HG03159 (cell line): ENCODE measurements at regions not wholly inside any gene's neighbourhood (a gene's known extent, or its start where the extent isn't known, plus 50 kb on each side); places are given as distances from the start of the nearest gene placed in this dataset.

Experiments
- ATAC-seq: cut with Tn5 transposase; IDR thresholded peaks from one replicate; pipeline ENCODE4 v1.9.1; 2021; ENCODE audit warnings: mild to moderate bottlenecking, moderate library complexity; ENCODE audit not compliant: unreplicated experiment

DNA sequence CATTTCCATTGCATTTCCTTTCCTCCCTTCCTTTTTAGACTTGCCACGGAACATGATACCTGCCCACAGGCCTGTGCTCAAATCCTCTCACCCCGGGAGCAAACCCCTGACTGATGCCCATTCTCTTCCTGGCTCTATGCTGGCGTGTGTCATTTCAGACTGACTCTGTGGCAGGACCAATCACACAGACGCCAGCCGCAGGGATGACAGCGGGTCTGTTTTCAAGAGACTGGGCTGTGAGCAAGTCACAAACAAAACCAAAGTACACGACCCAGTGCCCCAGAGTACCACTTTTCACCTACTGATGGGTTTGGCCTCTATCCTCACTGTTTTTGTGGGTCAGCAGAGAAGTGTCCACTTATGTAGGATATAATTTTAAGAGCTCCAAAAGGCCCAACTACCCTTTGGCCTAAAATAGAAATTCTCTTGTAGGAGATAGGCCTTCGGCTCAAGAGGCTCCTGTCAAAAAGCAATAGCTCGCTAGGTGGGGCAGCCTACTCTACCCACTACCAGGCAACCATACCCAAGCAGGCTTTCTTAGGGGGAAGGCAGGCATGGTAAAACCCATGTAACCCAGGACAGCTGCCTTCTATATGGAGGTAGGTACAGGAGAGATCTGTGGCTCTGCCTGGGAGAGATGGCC, 215.7 kb downstream of the CDC5L start:
- no peak for ATAC-seq

DNA sequence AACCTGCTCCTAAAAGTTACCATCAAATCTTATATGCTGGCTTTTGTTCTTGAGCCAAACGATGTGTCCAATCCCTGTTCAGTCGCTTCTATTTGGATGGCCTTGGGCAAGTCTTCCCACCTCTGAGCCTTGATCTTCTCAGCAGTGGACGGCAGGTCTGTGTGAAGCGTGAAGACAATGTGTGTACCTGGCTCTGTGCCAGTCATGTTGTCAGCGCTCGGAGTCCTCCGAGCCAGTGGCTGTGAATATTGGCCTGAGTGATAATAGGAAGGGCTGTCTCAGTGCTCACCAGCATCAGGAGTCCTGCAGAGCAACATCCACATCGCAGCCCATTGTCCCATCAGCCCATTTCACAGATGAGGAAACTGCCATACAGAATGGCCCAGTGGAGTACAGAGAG, 219.0 kb downstream of the CDC5L start:
- no peak for ATAC-seq

DNA sequence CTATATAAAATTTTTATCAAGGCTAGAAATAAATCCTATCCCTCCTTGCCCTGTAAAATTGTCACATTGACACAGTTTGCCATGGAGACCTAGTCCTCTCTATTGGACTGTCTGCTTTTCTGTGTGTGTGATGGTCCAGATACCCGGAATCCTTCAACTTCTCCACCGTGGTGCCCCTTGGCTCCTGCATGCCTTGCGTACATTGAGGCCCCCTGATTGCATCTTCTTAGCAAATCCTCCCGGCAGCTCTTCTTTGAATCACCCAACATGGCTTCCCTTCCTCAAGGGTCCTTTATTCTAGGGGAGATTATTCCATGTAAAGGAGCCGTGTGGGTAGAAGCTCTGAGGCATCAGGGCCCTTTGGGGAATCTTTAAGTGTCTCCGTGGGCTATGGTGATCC, 219.5 kb downstream of the CDC5L start:
- no peak for ATAC-seq

DNA sequence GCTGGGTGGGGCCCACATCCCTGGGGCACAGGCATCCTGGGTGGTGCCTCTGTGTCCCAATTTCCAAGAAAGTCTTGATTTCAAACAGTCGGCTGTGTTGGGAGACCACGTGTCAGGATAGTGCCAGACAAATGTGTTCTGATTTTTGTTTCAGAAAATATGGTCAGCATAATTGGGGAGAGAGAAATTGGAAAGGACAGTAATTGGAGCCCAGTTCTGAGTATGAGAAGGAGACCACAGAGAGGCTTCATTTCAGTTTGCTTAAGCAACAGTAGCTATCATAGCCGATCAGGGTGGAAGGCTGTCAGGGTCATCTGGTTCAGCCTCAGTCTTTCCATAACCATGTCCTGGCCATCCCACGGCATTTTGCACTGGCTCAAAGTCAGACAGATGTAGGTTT, 220.7 kb downstream of the CDC5L start:
- no peak for ATAC-seq

DNA sequence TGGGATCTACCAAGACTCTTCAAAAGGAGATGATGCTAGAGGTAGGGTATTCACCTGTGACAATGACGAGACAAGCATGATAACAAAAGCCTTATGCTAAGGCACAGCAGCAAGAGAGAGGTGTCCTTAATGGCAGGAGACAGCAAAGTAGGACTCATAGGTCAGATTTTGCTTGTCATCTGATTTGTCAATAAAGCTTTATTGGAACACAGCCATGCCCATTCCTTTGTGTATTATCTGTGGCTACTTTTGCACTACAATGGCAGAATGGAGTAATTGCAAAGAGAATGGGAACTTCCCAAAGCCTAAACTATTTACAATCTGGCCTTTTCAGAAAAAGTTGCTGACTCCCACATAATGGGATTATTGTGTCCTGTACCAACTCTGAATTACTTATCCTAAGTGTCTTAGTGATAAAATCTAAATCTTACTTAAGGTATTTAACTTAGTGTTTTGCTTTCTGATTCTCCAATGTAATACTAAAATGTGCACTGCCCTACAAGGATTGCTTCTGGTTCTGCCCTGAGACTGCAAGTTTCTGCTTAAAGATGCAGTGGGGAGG, 221.6 kb downstream of the CDC5L start:
- ATAC-seq, result no peak

DNA sequence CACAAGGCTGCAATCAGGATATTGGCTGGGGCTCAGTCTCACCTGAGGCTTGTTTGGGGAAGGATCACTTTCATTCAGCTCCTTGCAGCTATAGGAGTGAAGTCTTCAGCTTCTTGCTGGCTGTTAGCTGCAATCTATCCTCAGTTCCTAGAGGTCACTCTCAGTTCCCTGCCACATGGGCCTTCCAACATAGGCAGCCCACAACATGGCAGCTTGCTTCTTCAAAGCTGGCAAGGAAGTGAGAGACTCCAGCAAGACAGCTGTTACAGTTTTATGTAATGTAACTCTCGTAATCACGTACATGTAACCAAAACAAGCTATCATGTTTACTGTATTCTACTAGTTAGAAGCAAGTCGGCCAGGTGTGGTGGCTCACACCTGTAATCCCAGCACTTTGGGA, 226.9 kb downstream of the CDC5L start:
- no peak for ATAC-seq

DNA sequence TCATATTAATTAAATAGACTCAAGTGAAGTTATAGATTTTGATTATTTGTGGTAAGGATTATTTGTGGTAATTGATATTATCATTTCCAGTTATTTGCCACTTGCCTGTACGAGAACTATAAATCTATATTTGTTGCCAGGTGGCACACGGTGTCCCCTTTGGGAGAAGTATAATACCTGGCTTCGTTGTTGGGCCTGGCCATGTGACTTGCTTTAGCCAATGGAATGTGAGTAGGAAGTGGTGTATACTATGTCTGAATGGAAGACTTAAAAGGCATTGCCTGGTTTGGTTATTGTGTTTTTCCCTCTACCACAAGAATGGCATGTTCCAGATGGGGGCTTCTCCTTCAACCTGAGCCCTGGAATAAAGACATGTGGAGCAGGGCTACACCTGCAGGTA, 228.1 kb downstream of the CDC5L start:
- ATAC-seq, result no peak

DNA sequence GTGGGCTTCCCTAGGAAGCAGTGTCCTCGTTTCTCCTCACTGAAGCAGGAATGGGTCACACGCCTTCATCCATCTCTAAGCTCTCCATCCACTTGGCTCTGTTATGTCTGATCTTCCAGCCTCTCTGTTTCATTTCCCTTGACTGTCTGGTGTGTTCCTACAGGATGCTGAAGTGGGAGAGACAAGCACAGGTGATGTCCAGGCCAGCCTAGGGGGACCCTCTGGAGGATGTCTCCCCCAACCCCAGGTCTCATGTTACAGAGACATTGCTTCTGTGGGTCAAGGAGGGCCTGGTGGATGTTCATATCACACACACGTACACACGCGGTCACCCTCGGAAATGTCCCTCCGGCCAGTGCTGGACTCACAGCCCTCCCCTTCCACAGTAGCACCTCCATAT, 229.9 kb downstream of the CDC5L start:
- no peak for ATAC-seq

DNA sequence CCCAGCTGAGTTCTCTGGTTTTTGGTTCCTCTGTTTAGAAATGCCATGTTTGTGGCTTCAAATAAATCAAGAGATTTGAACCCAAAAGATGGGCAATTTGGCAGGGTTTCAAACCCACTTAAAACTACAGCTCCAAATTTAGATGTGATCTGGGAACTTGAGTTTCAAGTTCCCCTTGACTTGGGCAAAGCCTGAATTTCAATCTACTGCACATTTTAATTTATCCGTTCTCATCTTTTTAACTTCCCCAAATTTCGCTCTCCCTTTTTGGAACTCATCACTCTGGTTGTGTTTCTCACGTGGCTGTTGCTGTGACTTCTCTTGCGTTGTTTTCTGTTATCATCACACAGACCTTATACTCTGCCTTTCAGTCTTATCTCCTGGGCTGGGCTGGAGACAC, 230.9 kb downstream of the CDC5L start:
- ATAC-seq, result no peak

DNA sequence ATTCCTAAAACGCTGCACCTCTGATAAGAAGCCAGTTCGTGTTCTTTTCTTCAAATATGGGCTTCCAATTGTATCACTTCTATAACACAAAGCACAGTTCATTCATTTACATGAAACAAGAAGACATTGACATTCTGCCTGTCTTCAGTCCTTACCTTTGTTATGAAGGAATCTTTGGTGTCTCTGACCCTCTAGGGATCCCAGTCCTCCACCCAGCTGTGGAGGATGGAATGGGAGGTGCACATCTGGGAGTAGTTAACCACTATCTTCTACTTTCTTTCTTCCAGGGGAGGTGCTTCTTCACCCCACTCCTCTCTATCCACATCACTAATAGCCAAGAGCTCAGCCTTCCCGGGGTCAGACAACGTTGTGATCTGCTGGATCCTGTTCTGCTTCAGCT, 233.4 kb downstream of the CDC5L start:
- no peak for ATAC-seq

DNA sequence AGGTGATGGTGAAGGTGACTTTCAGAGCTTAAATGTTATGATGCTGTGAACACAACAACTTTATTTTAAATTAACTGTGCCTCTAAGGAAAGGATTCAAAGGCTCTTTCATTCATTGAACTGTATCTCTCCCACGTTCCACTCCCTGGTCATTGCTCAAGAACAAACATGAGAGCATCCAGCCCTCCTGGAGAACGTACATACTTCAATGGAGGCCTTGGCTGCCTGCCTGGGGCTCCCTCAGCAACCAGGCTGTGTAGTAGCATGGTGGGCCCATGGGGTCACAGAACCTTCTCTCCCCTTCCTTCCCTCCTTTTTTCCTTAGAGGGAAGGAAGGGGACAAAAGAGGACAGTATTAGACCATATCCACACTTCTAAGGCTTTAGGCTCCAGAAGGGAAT, 234.3 kb downstream of the CDC5L start:
- no peak for ATAC-seq

DNA sequence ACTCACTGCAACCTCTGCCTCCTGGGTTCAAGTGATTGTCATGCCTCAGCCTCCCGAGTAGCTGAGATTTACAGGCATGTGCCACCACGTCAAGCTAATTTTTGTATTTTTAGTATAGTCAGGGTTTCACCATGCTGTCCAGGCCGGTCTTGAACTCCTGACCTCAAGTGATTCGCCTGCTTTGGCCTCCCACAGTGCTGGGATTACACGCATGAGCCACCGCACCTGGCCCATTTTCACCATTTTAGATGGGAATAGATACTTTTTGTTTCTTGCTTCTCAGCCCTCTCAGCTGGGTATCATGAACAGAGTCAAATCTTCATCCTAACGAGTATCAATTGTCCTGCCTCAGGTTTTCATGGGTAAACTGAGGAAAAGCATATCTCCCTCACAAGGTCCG, 235.0 kb downstream of the CDC5L start:
- no peak for ATAC-seq

DNA sequence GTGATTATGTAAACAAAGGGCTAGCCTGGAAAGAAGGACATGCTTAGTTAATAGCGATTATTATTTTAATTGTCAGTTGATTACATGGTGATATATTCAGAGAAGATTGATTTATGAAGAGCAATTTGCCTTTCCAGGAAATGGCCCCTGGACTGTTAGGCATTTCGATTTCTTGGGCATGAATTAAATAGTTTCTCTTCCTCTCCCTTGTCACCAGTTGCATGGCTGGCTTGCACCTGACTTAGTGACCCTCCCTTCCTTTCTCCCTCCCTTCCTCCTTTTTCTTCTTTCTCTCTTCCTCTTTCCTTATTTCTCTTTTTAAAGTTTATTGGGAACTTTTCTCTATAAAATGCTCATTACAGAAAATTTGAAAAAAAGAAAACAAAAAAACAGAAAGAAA, 235.4 kb downstream of the CDC5L start:
- ATAC-seq, result no peak

DNA sequence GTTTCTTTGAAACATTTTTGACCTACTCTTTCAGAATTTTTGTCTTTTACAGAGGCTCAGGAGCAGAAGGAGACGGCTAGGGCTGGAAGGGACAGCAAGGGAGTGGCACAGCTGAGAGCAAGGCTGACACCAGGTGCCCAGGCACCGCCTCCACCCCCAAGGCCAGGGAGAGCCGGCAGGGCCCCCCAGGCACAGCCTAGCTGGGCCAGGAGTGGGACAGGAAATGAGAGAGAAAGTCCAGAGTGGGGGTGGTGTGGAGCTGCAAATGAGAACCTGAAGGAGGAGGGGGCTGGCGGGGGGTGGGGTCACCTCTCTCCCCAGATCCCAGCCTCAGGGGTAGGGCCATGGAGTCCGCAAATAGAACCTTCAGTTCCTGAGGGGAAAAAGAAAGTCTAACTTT, 236.7 kb downstream of the CDC5L start:
- no peak for ATAC-seq

DNA sequence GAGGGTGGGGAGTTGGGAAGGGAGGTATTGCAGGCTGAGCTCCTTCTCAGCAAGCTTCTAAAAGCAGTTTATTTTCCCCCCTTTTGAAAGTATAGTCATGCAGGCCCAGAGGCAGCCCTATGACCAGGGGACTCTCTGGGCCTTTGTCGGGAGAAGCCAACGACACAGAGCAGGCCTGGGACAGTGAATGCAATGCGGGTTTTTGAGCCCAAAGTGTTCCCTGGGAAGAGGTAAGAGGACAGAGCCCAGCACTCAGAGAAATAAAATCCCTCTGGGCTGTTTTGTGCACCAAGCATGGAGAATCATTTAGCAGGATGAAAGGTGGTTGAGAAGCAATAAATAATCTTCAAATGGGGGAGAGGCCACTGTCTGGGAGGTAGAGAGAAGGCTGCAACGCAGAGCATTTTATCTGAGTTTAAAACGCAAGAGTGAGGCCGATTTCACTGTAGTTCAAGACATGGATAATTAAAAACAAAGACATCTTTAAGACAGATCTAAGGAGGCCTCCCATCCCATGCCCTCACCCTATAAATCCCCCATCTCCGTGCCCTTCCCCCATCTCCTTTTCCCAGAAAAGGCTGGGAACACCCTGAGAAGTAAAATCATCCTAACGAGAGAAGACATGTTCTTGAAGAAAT, 237.5 kb downstream of the CDC5L start:
- no peak for ATAC-seq

DNA sequence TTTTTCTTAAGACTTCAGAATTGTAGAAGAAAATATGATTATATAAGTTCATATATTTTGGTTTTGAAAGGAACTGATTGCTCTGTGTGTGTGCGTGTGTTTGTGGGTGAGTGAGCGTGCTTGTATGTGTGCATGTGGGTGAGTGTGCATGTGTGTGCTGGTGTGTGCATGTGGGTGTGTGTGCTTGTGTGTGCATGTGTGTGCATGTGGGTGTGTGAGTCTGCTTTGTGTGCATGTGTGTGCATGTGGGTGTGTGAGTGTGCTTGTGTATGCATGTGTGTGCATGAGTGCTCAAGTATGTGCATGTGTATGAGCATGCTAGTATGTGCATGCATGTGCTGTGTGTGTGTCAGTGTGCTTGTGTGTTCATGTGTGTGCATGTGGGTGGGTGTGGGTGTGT, 238.5 kb downstream of the CDC5L start:
- no peak for ATAC-seq

DNA sequence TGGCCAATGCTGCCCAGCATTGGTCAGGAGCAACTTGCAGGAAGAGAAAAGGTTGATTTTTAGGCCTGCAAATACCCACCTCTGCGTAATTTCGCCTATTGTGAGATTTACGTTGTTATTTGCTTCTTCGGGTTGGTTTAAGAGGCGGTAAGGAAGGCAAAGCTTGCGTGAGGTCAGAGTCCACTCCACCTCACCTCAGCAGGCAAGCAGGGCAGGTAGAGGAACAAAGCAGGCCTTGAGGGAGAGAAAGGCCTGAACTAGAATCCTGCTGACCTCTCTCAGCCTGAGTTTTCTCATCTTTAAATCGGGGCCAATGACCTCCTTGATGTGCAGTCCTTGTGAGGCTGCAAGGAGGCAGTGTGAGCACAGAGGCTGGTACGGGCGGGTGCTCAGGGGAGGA, 239.1 kb downstream of the CDC5L start:
- no peak for ATAC-seq

DNA sequence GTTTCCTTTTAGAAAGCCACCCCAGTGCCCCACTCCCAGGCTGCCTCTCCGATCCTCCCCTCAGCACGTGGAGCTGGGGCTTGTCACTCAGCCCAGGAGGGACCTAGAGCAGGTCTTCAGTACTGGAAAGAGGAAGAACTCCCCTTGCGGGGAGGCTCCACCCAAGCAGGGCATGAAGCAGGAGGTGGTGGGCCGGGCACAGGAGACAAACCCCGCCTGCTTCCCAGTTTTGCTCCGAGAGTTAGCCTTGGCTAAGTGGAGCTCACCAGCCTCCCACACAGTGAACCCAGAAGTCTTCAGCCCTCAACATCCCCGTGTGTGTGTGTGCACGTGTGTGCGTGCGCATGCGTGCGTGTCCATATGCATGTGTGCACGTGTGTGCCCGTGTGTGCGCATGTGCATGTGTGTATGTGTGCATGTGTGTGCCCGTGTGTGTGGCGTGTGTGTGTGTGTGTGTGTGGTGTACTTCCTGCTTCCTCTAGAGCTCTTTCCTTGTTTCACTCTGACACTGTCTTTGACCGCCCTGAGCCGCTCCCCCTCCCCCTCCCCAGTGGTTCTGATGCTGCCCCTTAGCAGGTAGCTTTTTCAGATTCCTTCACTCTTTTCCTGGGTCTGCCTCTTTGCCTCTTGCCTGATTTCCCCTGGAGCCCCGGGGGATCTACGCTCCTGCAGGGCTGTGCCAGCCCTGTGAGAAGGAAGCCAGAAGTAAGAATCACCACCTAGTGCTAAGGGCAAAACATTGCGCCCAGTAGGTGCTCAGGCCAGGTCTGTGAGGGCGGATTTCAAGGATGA, 239.8 kb downstream of the CDC5L start:
- ATAC-seq, result no peak

DNA sequence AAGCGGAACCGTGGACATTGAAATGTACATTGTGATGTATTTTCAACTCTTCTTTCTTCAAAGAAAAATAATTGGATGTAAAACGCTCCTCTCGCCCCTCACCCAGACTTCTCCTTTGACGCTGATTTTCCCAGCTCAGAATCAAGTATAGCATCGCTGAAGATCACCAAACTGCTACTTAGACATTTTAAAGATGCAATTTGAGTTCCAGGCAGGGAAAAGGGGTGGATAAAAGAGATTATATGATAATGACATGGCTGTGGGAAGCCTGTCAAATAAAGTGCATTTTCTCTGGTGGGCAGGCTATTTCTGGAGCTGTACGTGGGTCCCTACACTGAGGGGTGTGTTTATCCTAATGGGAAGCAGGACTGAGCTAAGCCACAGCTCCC, 240.4 kb downstream of the CDC5L start:
- ATAC-seq, result no peak

DNA sequence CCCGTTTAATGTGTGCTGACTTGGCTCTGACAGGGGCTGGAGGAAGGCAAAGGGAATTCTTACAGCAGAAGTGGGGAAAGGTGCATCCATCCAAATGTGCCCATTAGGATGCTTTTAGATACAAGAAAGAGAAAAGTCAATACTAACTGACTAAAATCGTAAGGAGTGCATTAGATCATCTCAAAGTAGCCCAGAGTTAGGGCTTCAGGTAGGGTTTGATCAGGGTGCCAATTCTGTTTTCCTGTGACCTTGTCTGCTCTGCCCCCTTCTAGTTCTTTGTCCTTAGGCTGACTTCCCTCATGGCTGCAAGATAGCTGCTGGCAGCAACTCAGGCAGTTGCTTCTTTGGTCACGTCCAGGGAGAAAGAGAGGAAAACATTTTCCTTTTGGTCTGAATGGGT, 240.8 kb downstream of the CDC5L start:
- ATAC-seq, result no peak

DNA sequence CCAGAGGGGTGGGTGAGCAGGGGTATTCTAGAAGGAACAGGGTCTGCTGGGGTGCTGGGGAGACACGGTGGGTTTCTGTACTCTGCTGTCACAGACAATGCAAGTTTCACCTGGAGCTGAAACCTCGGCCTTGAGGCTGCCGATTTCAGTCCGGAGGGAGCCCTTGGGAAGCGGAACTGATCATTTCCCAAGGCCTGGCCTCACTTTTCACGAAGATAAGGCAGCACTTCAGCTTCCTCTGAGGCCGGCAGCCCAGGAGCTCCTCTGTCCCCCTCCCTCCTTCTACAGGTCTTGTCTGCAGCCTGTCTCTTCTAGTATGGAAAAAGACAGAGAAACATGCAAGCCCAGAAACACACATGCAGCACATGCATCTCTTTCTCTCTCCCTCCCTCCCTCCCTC, 242.1 kb downstream of the CDC5L start:
- no peak for ATAC-seq
